ENCODE measurements at regions not wholly inside any gene's neighbourhood (a gene's known extent, or its start where the extent isn't known, plus 50 kb on each side); places are given as distances from the start of the nearest gene placed in this dataset.

DNA sequence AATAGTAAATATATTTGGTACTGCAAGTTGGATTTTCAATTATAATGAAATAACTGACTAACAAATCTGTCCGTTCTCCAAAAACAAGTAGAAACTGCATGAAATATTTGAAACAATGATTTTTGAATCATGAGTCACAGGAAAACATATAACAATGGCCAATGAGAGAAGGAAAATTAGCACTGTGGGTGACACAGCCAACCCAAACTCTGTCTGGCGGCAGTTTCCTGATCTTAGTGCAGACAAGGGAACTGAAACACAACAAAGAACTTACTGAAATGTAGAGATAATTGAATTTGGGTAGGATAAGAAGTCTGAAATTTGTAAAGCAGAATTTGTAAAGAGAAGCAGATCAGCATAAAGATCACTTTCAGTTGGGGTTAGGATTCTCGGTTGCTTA, 2743.3 kb upstream of the PCDH20 start:
- TF ChIP-seq, protein P1, sequence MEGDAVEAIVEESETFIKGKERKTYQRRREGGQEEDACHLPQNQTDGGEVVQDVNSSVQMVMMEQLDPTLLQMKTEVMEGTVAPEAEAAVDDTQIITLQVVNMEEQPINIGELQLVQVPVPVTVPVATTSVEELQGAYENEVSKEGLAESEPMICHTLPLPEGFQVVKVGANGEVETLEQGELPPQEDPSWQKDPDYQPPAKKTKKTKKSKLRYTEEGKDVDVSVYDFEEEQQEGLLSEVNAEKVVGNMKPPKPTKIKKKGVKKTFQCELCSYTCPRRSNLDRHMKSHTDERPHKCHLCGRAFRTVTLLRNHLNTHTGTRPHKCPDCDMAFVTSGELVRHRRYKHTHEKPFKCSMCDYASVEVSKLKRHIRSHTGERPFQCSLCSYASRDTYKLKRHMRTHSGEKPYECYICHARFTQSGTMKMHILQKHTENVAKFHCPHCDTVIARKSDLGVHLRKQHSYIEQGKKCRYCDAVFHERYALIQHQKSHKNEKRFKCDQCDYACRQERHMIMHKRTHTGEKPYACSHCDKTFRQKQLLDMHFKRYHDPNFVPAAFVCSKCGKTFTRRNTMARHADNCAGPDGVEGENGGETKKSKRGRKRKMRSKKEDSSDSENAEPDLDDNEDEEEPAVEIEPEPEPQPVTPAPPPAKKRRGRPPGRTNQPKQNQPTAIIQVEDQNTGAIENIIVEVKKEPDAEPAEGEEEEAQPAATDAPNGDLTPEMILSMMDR (IDR thresholded peaks at IDR 0.05), result no peak
- TF ChIP-seq POLR2A (IDR thresholded peaks at IDR 0.05) (no peak), EP300 (IDR thresholded peaks at IDR 0.05) (no peak)
